ENCODE measurements at regions not wholly inside any gene's neighbourhood (a gene's known extent, or its start where the extent isn't known, plus 50 kb on each side); places are given as distances from the start of the nearest gene placed in this dataset.

DNA sequence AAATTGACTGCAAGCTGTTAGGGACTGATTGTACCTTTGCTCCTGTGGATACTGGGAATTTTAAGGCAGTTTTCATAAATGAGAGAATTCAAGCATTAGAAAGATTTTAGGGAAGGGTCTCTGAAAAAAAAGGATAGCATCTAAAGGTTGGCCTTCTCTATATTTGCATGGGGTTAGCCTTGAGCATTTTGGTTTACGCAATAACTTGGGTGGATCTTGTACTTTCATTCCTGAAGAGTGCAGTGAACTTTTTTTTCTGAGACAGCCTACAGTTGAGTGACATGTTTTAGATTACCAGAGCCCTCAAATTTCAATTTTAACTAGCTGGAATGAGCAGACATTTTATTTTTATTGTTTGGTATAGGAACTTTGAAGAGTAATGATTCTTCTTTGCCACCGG is 91.6 kb upstream of the NR3C1 start:
- Histone ChIP-seq H3K27ac (ENCODE audit: extremely low read depth, low read depth, low read length) (no peak overlapping the region), H3K4me2 (ENCODE audit: insufficient read depth, low read length) (no peak overlapping the region), H3K36me3 (ENCODE audit: control insufficient read depth, insufficient read depth, low read length) (no peaks in the 10 kb centered on the region), H3K79me2 (ENCODE audit: control insufficient read depth, insufficient read depth, low read length) (no peaks in the 10 kb centered on the region), H2AFZ (ENCODE audit: low read depth, low read length) (no peak overlapping the region), H3K4me1 (replicated peaks in 1 of 2; ENCODE audit: control insufficient read depth in 2 of 2, insufficient read depth in 2 of 2, low read length in 2 of 2) (no peaks in the 10 kb centered on the region), H3K9me1 (ENCODE audit: control insufficient read depth, insufficient read depth, low read length) (no peaks in the 10 kb centered on the region), H3K27me3 (ENCODE audit: control insufficient read depth in 2 of 2, insufficient read depth in 2 of 2, low read length in 2 of 2) (no peaks in the 10 kb centered on the region), H4K20me1 (replicated peaks; ENCODE audit: control insufficient read depth, insufficient read depth, low read length) (no peaks in the 10 kb centered on the region), H3K9ac (ENCODE audit: insufficient read depth in 1 of 2, low read depth in 2 of 2, low read length in 2 of 2) (no peak overlapping the region), H3K4me3 (no peak overlapping the region), H3K9me3 (replicated peaks; ENCODE audit: control insufficient read depth, insufficient read depth, low read depth, low read length) (no peaks in the 10 kb centered on the region)
- intact Hi-C loops (cut with micrococcal nuclease), result no loop called here
- no peak for ATAC-seq
- POLR2A ChIA-PET, result no interaction called here
- TF ChIP-seq TRIM25 (IDR thresholded peaks at IDR 0.05; ENCODE audit: borderline replicate concordance), result no peak
- TF ChIP-seq, protein P1, sequence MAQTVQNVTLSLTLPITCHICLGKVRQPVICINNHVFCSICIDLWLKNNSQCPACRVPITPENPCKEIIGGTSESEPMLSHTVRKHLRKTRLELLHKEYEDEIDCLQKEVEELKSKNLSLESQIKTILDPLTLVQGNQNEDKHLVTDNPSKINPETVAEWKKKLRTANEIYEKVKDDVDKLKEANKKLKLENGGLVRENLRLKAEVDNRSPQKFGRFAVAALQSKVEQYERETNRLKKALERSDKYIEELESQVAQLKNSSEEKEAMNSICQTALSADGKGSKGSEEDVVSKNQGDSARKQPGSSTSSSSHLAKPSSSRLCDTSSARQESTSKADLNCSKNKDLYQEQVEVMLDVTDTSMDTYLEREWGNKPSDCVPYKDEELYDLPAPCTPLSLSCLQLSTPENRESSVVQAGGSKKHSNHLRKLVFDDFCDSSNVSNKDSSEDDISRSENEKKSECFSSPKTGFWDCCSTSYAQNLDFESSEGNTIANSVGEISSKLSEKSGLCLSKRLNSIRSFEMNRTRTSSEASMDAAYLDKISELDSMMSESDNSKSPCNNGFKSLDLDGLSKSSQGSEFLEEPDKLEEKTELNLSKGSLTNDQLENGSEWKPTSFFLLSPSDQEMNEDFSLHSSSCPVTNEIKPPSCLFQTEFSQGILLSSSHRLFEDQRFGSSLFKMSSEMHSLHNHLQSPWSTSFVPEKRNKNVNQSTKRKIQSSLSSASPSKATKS (CRISPR knock-in tag; IDR thresholded peaks at IDR 0.05), result no peak
- TF ChIP-seq HMG20A (CRISPR knock-in tag; conservative IDR thresholded peaks at IDR 0.05), result no peak
- TF ChIP-seq CEBPG (CRISPR knock-in tag; IDR thresholded peaks at IDR 0.05), result no peak
- peak in 1 of 2 experiments; percentile 74; a peak in 1 of 4 replicates for TF ChIP-seq CEBPG (tag; conservative IDR thresholded peaks at IDR 0.05 in 1 of 2, IDR thresholded peaks at IDR 0.05 in 1 of 2)
- in situ Hi-C loops (cut with MboI), result no loop called here
- no peak for FAIRE-seq
- BruUV-seq (replicated peaks), result no TSS peak
- no peak for DNase-seq (ENCODE audit: extremely low read depth in 1 of 4, low spot score in 3 of 4)
- 3% methylated on average over 2 of the region's 2 CpGs for WGBS (ENCODE audit: insufficient coverage, low coverage, missing lambda C conversion rate)
- CTCF ChIA-PET (ENCODE audit: low intra/inter-chr PET ratio), result no interaction called here

Data from K562 (cell line).